ENCODE measurements at regions not wholly inside any gene's neighbourhood (a gene's known extent, or its start where the extent isn't known, plus 50 kb on each side); places are given as distances from the start of the nearest gene placed in this dataset.

- no peaks in the 10 kb centered on the region for H3K36me3 Mint-ChIP-seq
- no peaks in the 10 kb centered on the region for H3K9me3 Mint-ChIP-seq
- peaks cover 0 to 6% (median 5%) of the 10 kb centered on the region in 3 donors for H3K4me1 Mint-ChIP-seq
- Histone ChIP-seq H3K9me3 (no peaks in the 10 kb centered on the region), H3K4me1 (ENCODE audit: control insufficient read depth in 1 of 2, extremely low read depth in 1 of 2, insufficient read depth in 2 of 2, low read length in 2 of 2) (no peaks in the 10 kb centered on the region), H3K36me3 (ENCODE audit: control insufficient read depth in 2 of 2, extremely low read depth in 1 of 2, insufficient read depth in 1 of 2, low read length in 1 of 2) (no peaks in the 10 kb centered on the region), H3K27ac (ENCODE audit: low read length) (no peak overlapping the region), H3K27me3 (replicated peaks in 1 of 2; ENCODE audit: control insufficient read depth in 2 of 2, extremely low read depth in 1 of 2, insufficient read depth in 2 of 2, low read length in 1 of 2) (no peaks in the 10 kb centered on the region), H3K4me3 (ENCODE audit: control insufficient read depth in 1 of 2, extremely low read depth in 1 of 2, low read length in 1 of 2) (no peak overlapping the region)
- DNase-seq (no peak), ATAC-seq (replicated peaks in 1 of 4) (no peak)
- no peaks in the 10 kb centered on the region for H3K27me3 Mint-ChIP-seq
- no peak overlapping the region for H3K4me3 Mint-ChIP-seq
- H3K27ac Mint-ChIP-seq: no peak overlapping the region
- POLR2A ChIA-PET: no interaction called here
- CTCF ChIA-PET: no interaction called here
Measured at GRCh38 chr6:147019001-147019400, 185.2 kb upstream of the STXBP5 start.

- no peaks in the 10 kb centered on the region for H3K27me3 Mint-ChIP-seq
- H3K36me3 Mint-ChIP-seq: no peaks in the 10 kb centered on the region
- H3K36me3 ChIP-seq (ENCODE audit: control insufficient read depth in 2 of 2, extremely low read depth in 1 of 2, insufficient read depth in 1 of 2, low read length in 1 of 2): no peaks in the 10 kb centered on the region
- H3K9me3 Mint-ChIP-seq: no peaks in the 10 kb centered on the region
- ChIA-PET POLR2A (no interaction called here), CTCF (interaction anchor here in 1 of 2 donors (0.6 kb wide), 1 partner anchor 784 kb away, joined by 3 read pairs; no protein-coding TSS in a partner anchor)
- H3K27ac ChIP-seq (ENCODE audit: low read length): no peak overlapping the region
- DNase-seq (no peak), ATAC-seq (replicated peaks in 1 of 4) (no peak)
- no peak overlapping the region for H3K4me3 ChIP-seq (ENCODE audit: control insufficient read depth in 1 of 2, extremely low read depth in 1 of 2, low read length in 1 of 2)
- no peaks in the 10 kb centered on the region for H3K9me3 ChIP-seq
- no peaks in the 10 kb centered on the region for H3K4me1 ChIP-seq (ENCODE audit: control insufficient read depth in 1 of 2, extremely low read depth in 1 of 2, insufficient read depth in 2 of 2, low read length in 2 of 2)
- no peak overlapping the region for H3K27ac Mint-ChIP-seq
- no peaks in the 10 kb centered on the region for H3K4me1 Mint-ChIP-seq
- H3K4me3 Mint-ChIP-seq: no peak overlapping the region
- H3K27me3 ChIP-seq (replicated peaks in 1 of 2; ENCODE audit: control insufficient read depth in 2 of 2, extremely low read depth in 1 of 2, insufficient read depth in 2 of 2, low read length in 1 of 2): no peaks in the 10 kb centered on the region
- WGBS (ENCODE audit: insufficient coverage): 46% methylated on average over 2 of the region's 2 CpGs
Measured at GRCh38 chr6:147022041-147022440, 182.2 kb upstream of the STXBP5 start.

- H3K4me1 ChIP-seq (ENCODE audit: control insufficient read depth in 1 of 2, extremely low read depth in 1 of 2, insufficient read depth in 2 of 2, low read length in 2 of 2): no peaks in the 10 kb centered on the region
- ATAC-seq (replicated peaks in 1 of 4): no peak
- H3K36me3 ChIP-seq (ENCODE audit: control insufficient read depth in 2 of 2, extremely low read depth in 1 of 2, insufficient read depth in 1 of 2, low read length in 1 of 2): no peaks in the 10 kb centered on the region
- no peak overlapping the region for H3K4me3 ChIP-seq (ENCODE audit: control insufficient read depth in 1 of 2, extremely low read depth in 1 of 2, low read length in 1 of 2)
- no peak overlapping the region for H3K27ac ChIP-seq (ENCODE audit: low read length)
- POLR2A ChIA-PET: no interaction called here
- Mint-ChIP-seq H3K36me3 (no peaks in the 10 kb centered on the region), H3K9me3 (no peaks in the 10 kb centered on the region), H3K4me1 (no peaks in the 10 kb centered on the region), H3K27ac (no peak overlapping the region), H3K27me3 (no peaks in the 10 kb centered on the region), H3K4me3 (no peak overlapping the region)
- no peaks in the 10 kb centered on the region for H3K9me3 ChIP-seq
- no peak for DNase-seq
- H3K27me3 ChIP-seq (replicated peaks in 1 of 2; ENCODE audit: control insufficient read depth in 2 of 2, extremely low read depth in 1 of 2, insufficient read depth in 2 of 2, low read length in 1 of 2): no peaks in the 10 kb centered on the region
- CTCF ChIA-PET: no interaction called here
Measured at GRCh38 chr6:147023148-147023547, 181.1 kb upstream of the STXBP5 start.

GRCh38 chr6:147023581-147023980 is 180.6 kb upstream of the STXBP5 start:
- no peak overlapping the region for H3K27ac ChIP-seq (ENCODE audit: low read length)
- Mint-ChIP-seq H3K27ac (no peak overlapping the region), H3K4me1 (no peaks in the 10 kb centered on the region)

GRCh38 chr6:147029923-147030322 is 174.3 kb upstream of the STXBP5 start:
- no peak overlapping the region for H3K4me3 Mint-ChIP-seq
- ATAC-seq (replicated peaks in 1 of 4): no peak
- ChIA-PET CTCF (no interaction called here), POLR2A (no interaction called here)
- Histone ChIP-seq H3K4me1 (ENCODE audit: control insufficient read depth in 1 of 2, extremely low read depth in 1 of 2, insufficient read depth in 2 of 2, low read length in 2 of 2) (no peaks in the 10 kb centered on the region), H3K27me3 (replicated peaks in 1 of 2; ENCODE audit: control insufficient read depth in 2 of 2, extremely low read depth in 1 of 2, insufficient read depth in 2 of 2, low read length in 1 of 2) (no peaks in the 10 kb centered on the region), H3K9me3 (no peaks in the 10 kb centered on the region), H3K36me3 (ENCODE audit: control insufficient read depth in 2 of 2, extremely low read depth in 1 of 2, insufficient read depth in 1 of 2, low read length in 1 of 2) (no peaks in the 10 kb centered on the region), H3K27ac (ENCODE audit: low read length) (no peak overlapping the region), H3K4me3 (ENCODE audit: control insufficient read depth in 1 of 2, extremely low read depth in 1 of 2, low read length in 1 of 2) (no peak overlapping the region)
- no peak overlapping the region for H3K27ac Mint-ChIP-seq
- no peaks in the 10 kb centered on the region for H3K36me3 Mint-ChIP-seq
- no peak for DNase-seq
- no peaks in the 10 kb centered on the region for H3K4me1 Mint-ChIP-seq
- no CpG with 5 or more reads among the region's 1 CpG for WGBS (ENCODE audit: insufficient coverage)
- H3K9me3 Mint-ChIP-seq: no peaks in the 10 kb centered on the region
- H3K27me3 Mint-ChIP-seq: no peaks in the 10 kb centered on the region

More at GRCh38 chr6:147023581-147023980, 180.6 kb upstream of the STXBP5 start:
- Mint-ChIP-seq H3K36me3 (no peaks in the 10 kb centered on the region), H3K4me3 (no peak overlapping the region), H3K27me3 (no peaks in the 10 kb centered on the region), H3K9me3 (no peaks in the 10 kb centered on the region)
- ATAC-seq (replicated peaks in 1 of 4) (no peak), DNase-seq (no peak)
- Histone ChIP-seq H3K9me3 (no peaks in the 10 kb centered on the region), H3K4me1 (ENCODE audit: control insufficient read depth in 1 of 2, extremely low read depth in 1 of 2, insufficient read depth in 2 of 2, low read length in 2 of 2) (no peaks in the 10 kb centered on the region), H3K4me3 (ENCODE audit: control insufficient read depth in 1 of 2, extremely low read depth in 1 of 2, low read length in 1 of 2) (no peak overlapping the region), H3K36me3 (ENCODE audit: control insufficient read depth in 2 of 2, extremely low read depth in 1 of 2, insufficient read depth in 1 of 2, low read length in 1 of 2) (no peaks in the 10 kb centered on the region), H3K27me3 (replicated peaks in 1 of 2; ENCODE audit: control insufficient read depth in 2 of 2, extremely low read depth in 1 of 2, insufficient read depth in 2 of 2, low read length in 1 of 2) (no peaks in the 10 kb centered on the region)
- ChIA-PET POLR2A (no interaction called here), CTCF (no interaction called here)
- WGBS (ENCODE audit: insufficient coverage): 86% methylated on average over 3 of the region's 3 CpGs

GRCh38 chr6:147033267-147033666 is 170.9 kb upstream of the STXBP5 start:
- Histone ChIP-seq H3K4me3 (ENCODE audit: control insufficient read depth in 1 of 2, extremely low read depth in 1 of 2, low read length in 1 of 2) (no peak overlapping the region), H3K9me3 (no peaks in the 10 kb centered on the region), H3K36me3 (ENCODE audit: control insufficient read depth in 2 of 2, extremely low read depth in 1 of 2, insufficient read depth in 1 of 2, low read length in 1 of 2) (no peaks in the 10 kb centered on the region), H3K27me3 (replicated peaks in 1 of 2; ENCODE audit: control insufficient read depth in 2 of 2, extremely low read depth in 1 of 2, insufficient read depth in 2 of 2, low read length in 1 of 2) (no peaks in the 10 kb centered on the region), H3K27ac (ENCODE audit: low read length) (no peak overlapping the region), H3K4me1 (ENCODE audit: control insufficient read depth in 1 of 2, extremely low read depth in 1 of 2, insufficient read depth in 2 of 2, low read length in 2 of 2) (no peaks in the 10 kb centered on the region)
- WGBS (ENCODE audit: insufficient coverage): no CpG with 5 or more reads among the region's 2 CpGs
- CTCF ChIA-PET: no interaction called here
- no peaks in the 10 kb centered on the region for H3K36me3 Mint-ChIP-seq
- H3K4me1 Mint-ChIP-seq: no peaks in the 10 kb centered on the region
- no peak for DNase-seq
- H3K9me3 Mint-ChIP-seq: no peaks in the 10 kb centered on the region
- no peak overlapping the region for H3K4me3 Mint-ChIP-seq
- H3K27me3 Mint-ChIP-seq: peaks cover 0 to 5% of the 10 kb centered on the region in 2 donors
- no peak overlapping the region for H3K27ac Mint-ChIP-seq
- ATAC-seq (replicated peaks in 1 of 4): no peak
- POLR2A ChIA-PET: no interaction called here

GRCh38 chr6:147035886-147036285 is 168.3 kb upstream of the STXBP5 start:
- no peaks in the 10 kb centered on the region for H3K4me1 Mint-ChIP-seq
- H3K27me3 ChIP-seq (replicated peaks in 1 of 2; ENCODE audit: control insufficient read depth in 2 of 2, extremely low read depth in 1 of 2, insufficient read depth in 2 of 2, low read length in 1 of 2): no peaks in the 10 kb centered on the region
- ATAC-seq (replicated peaks in 1 of 4) (no peak), DNase-seq (no peak)
- H3K36me3 Mint-ChIP-seq: no peaks in the 10 kb centered on the region
- H3K27me3 Mint-ChIP-seq: peaks cover 0 to 8% of the 10 kb centered on the region in 2 donors
- no peak overlapping the region for H3K4me3 ChIP-seq (ENCODE audit: control insufficient read depth in 1 of 2, extremely low read depth in 1 of 2, low read length in 1 of 2)
- no peak overlapping the region for H3K27ac Mint-ChIP-seq
- no peaks in the 10 kb centered on the region for H3K4me1 ChIP-seq (ENCODE audit: control insufficient read depth in 1 of 2, extremely low read depth in 1 of 2, insufficient read depth in 2 of 2, low read length in 2 of 2)
- WGBS (ENCODE audit: insufficient coverage): no CpG with 5 or more reads among the region's 2 CpGs
- no peak overlapping the region for H3K4me3 Mint-ChIP-seq
- H3K9me3 Mint-ChIP-seq: no peaks in the 10 kb centered on the region
- H3K9me3 ChIP-seq: no peaks in the 10 kb centered on the region
- POLR2A ChIA-PET: no interaction called here
- H3K27ac ChIP-seq (ENCODE audit: low read length): no peak overlapping the region
- CTCF ChIA-PET: no interaction called here
- no peaks in the 10 kb centered on the region for H3K36me3 ChIP-seq (ENCODE audit: control insufficient read depth in 2 of 2, extremely low read depth in 1 of 2, insufficient read depth in 1 of 2, low read length in 1 of 2)
